GM12892 (cell line): ENCODE measurements at regions not wholly inside any gene's neighbourhood (a gene's known extent, or its start where the extent isn't known, plus 50 kb on each side); places are given as distances from the start of the nearest gene placed in this dataset.

Source experiments
- POLR2A ChIP-seq: IDR thresholded peaks from 2 replicates; pipeline ENCODE4 v1.6.1; 2011; ENCODE audit warnings: low read depth, low read length, control low read depth
- POLR2AphosphoS5 ChIP-seq: IDR thresholded peaks from 2 replicates; pipeline ENCODE4 v1.6.1; 2011; ENCODE audit warnings: low read depth, low read length, control low read depth
- TAF1 ChIP-seq: IDR thresholded peaks from 2 replicates; pipeline ENCODE4 v1.6.1; 2011; ENCODE audit warnings: low read depth, mild to moderate bottlenecking, control low read depth, low read length, borderline replicate concordance

- no peak for TF ChIP-seq POLR2A
- no peak for TF ChIP-seq POLR2AphosphoS5
- TF ChIP-seq TAF1, result no peak
These were observed 104.9 kb upstream of the ZWINT start for GRCh38 chr10:56466005-56466404.
